ENCODE measurements at regions not wholly inside any gene's neighbourhood (a gene's known extent, or its start where the extent isn't known, plus 50 kb on each side); places are given as distances from the start of the nearest gene placed in this dataset.

DNA sequence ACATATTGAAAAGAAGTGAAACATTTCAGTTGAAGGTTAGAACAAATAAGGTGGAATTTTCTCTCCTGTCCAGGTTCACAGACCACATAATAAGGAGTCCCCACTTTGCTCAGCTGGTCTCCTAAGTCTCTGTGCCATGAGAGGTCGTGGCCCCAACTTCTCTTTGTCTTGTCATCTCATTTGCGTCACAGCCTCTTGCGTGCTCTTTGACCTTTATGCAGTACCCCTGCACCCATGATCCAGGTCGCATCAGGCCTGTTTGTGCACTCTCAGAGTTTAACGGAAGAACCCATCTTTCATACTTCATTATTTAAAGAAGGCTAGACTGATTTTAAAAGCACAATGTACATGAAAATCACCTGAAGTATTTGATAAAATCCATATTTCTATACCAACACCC, 110.4 kb upstream of the BMP2 start:
- no peak for DNase-seq (ENCODE audit: low spot score)
- TF ChIP-seq, protein P1, sequence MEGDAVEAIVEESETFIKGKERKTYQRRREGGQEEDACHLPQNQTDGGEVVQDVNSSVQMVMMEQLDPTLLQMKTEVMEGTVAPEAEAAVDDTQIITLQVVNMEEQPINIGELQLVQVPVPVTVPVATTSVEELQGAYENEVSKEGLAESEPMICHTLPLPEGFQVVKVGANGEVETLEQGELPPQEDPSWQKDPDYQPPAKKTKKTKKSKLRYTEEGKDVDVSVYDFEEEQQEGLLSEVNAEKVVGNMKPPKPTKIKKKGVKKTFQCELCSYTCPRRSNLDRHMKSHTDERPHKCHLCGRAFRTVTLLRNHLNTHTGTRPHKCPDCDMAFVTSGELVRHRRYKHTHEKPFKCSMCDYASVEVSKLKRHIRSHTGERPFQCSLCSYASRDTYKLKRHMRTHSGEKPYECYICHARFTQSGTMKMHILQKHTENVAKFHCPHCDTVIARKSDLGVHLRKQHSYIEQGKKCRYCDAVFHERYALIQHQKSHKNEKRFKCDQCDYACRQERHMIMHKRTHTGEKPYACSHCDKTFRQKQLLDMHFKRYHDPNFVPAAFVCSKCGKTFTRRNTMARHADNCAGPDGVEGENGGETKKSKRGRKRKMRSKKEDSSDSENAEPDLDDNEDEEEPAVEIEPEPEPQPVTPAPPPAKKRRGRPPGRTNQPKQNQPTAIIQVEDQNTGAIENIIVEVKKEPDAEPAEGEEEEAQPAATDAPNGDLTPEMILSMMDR (IDR thresholded peaks at IDR 0.05; ENCODE audit: extremely low read depth, insufficient read depth, missing control alignments), result no peak
- in situ Hi-C loops (cut with MboI; ENCODE audit: low pct_unique_long_range_greater_than_20kb, low sequenced_read_pairs, unreplicated experiment), result no loop called here

DNA sequence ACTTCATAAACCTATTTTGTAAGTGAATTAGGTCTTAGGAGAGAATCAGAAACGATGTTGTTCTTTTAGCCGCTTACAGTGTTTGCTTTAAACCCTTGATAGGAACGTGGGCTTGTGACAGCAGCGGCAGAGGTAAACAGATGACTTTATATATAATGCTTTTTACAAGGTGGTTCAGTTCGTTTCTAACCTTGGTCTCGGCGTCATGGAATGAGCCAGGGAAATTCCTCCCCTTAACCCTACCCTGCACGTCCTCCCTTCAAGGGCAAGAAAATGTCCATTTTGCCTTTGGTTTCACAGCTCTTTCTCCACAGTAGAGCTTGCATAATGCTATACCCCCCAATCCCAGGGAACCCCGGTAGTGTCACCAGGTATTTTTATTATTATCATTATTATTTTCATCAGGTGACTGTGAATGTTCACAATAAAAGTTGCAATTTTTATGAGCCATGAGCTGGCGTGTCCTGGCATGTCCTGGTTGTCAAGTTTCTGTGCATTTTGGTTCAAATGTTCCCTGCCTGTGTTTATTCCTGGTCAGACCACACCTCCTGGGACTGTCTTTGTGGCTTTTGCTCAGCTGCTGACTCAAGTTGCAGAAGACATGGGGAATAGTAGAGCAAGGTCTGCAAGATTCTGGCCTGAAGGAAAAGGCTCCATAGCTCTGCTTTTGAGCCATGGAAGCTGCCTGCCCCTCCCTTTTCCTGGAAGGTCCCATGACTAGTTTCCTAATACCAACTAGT, 112.8 kb upstream of the BMP2 start:
- in situ Hi-C loops (cut with MboI; ENCODE audit: low pct_unique_long_range_greater_than_20kb, low sequenced_read_pairs, unreplicated experiment), result no loop called here
- TF ChIP-seq, protein P1 (IDR thresholded peaks at IDR 0.05; ENCODE audit: extremely low read depth, insufficient read depth, missing control alignments), result no peak
- no peak for DNase-seq (ENCODE audit: low spot score)

DNA sequence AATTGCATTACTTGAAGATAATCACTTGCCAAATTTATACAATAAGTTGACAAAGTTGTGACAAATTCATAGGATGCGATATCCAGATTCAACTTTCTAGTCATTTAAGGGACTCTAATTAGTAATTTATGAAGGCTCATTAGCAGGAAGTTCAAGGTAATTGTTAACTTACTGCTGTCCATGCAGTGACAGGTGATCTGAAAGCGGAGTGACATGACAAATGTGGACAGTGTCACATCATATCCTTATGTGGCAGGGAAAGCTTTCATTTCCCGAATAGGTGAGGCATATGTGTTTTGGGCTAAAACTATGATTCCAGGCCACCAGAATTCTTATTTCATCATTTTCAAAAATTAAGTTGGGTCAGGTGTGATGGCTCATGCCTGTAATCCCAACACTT, 115.9 kb upstream of the BMP2 start:
- in situ Hi-C loops (cut with MboI; ENCODE audit: low pct_unique_long_range_greater_than_20kb, low sequenced_read_pairs, unreplicated experiment), result no loop called here
- TF ChIP-seq, protein P1 (IDR thresholded peaks at IDR 0.05; ENCODE audit: extremely low read depth, insufficient read depth, missing control alignments), result no peak
- DNase-seq (ENCODE audit: low spot score), result no peak

DNA sequence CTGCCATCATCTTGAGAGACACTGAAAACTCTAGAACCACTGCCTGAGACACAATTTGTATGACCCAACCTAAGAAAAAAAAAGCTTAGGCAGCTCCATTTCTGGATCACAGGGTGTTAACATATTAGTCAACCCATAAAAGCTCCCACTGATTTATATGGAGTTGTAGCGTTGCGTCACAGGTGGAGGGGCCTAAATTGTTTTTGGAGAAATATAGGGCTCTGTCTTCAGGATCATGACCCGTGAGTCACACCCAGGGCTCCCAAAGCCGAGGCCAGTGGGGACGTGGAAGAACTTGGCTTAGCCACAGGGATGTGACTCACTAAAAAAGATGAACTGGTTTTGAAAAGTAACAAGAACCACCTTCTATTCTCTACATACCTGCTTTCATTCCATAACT, 116.5 kb upstream of the BMP2 start:
- in situ Hi-C loops (cut with MboI; ENCODE audit: low pct_unique_long_range_greater_than_20kb, low sequenced_read_pairs, unreplicated experiment), result no loop called here
- no peak for DNase-seq (ENCODE audit: low spot score)
- TF ChIP-seq, protein P1 (IDR thresholded peaks at IDR 0.05; ENCODE audit: extremely low read depth, insufficient read depth, missing control alignments), result no peak

DNA sequence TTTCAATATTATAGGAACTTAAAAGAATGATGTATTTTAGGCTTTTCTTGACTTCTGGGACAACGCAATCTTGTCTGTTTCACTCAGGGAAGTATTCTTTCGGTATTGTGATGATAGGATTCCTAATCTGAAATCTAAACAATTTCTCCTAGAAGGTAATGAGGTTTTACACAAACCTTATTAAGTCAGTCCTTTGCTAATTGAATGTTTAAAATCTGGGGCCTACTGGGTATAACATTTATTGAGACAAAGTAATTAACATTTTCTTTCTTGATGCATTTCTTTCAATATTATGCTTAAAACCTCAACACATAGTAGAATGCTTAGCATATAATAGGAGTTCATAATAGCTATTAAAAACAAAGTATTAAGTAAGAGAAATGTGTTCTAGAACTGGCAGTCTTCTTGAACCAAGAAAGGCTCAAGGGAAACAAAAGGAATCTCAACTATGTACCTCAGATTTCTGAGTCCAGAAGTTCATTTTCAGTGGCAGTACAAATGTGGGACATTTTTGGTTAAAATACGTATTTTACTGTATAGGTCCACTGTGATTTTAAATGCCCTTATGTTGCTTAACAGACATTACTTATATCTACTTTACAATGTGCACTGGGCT, 121.4 kb upstream of the BMP2 start:
- TF ChIP-seq, protein P1 (IDR thresholded peaks at IDR 0.05; ENCODE audit: extremely low read depth, insufficient read depth, missing control alignments), result no peak
- no peak for DNase-seq (ENCODE audit: low spot score)
- in situ Hi-C loops (cut with MboI; ENCODE audit: low pct_unique_long_range_greater_than_20kb, low sequenced_read_pairs, unreplicated experiment), result no loop called here

DNA sequence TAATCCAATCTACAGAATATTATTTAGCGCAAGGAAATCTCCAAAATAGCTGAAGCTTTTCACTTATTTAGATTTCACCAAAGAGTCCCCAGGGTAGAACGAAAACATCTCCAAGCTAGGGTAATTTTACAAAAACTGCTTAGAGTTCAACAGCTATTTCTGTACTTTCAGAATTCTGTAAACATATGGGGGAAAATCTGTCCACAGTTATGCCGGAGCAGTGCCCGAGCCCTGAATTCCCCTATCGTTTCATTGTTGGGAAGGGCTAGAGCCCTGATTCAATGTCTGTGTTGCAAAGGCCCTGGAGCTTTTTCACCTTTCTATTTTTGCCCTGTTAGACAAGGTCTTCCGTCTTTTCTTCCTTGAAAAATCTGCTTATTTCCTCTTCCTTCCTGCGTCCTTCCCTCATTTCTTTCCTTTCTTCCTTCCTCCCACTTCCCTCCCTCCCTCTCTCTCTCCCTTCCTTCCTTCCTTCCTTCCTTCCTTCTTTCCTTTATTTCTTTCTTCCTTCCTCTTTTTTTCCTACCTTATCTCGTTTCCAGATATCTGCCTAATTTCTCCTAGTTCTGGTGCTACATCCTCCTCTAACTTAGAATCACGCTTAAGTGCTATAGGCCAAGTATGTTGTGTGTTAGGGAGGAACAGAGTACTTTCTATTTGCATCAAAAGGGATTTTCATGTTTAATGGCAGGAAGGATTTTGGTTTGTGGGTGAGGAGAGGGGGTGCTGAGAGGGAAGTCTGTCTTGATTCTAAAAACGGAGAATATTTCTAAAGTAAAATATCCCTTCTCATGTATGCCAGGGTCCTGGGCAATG, 122.5 kb upstream of the BMP2 start:
- no peak for DNase-seq (ENCODE audit: low spot score)
- in situ Hi-C loops (cut with MboI; ENCODE audit: low pct_unique_long_range_greater_than_20kb, low sequenced_read_pairs, unreplicated experiment), result no loop called here
- TF ChIP-seq, protein P1 (IDR thresholded peaks at IDR 0.05; ENCODE audit: extremely low read depth, insufficient read depth, missing control alignments), result no peak

Data from GM13977 (cell line).